ENCODE measurements at regions not wholly inside any gene's neighbourhood (a gene's known extent, or its start where the extent isn't known, plus 50 kb on each side); places are given as distances from the start of the nearest gene placed in this dataset.

DNA sequence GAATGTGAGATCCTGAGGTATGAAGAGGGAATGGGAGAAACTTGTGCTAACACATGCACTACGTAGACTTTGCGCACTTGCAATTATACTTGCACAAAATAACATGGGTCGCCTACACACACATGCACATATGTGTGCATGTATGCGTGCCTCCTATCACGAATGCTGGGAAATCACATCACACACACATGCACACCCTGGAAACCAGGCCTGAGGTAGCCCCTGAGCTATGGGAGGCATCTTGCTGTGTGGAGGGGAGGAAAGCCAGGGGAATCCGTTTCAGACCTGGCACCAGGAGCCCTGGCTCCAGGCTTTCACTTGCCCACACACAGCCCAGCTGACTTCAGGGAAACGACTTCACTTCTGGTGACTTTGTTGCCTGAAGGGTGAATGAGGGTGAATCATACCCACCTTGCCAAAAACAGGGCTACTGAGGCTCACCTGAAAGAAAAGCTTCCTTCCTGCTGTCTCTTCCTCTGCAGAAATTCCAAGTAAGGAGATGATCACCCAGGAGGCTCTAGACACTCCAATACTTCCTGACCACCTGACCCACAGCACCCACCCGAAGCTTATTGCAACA lies 136.0 kb upstream of the NGF start:
- no peak for DNase-seq (ENCODE audit: extremely low read depth, low read depth)
- H3K4me3 ChIP-seq (replicated peaks; ENCODE audit: low read depth, low read length) = no peak overlapping the region
- no peak for TF ChIP-seq CTCF (IDR thresholded peaks at IDR 0.05; ENCODE audit: low read depth, low read length, missing control alignments)

DNA sequence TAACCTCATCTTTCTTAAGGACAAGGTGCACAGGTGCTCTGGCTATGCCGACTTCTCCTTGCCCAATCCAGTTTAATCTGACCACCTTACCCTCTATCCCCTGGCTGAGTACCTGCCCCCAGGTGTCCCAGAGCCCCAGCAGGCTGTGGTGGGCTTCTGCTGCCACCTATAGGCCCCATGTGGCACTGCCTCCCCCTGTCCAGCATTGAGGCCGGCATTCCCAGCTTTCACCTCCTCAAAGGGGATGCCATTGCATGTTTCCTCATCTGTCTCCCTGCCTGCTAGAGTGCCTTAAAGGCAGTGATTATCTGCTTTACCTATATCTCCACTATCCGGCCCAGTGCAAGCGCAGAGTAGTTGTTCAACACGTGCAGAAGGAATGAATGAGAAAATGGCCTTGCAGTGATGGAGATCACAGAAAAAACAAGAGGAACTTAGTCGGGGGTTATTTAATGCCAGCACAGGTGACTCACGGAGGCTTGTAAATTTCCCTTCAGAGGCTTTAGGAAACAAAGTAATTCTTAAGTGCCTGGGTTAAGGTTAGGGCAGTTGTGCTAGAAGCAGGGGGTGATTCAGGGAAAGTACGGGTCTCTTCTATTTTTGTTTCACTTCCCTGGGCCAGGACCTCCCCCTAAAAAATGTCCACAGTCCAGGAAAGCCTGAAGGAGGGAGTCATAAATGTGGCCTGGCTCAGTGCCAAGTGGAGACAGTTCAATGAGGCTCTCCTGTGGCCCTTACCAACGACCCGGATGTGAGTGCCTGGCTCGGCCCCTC lies 131.8 kb upstream of the NGF start:
- H3K4me3 ChIP-seq (replicated peaks; ENCODE audit: low read depth, low read length) = no peak overlapping the region
- DNase-seq (ENCODE audit: extremely low read depth, low read depth) = no peak
- peak; percentile 92 for TF ChIP-seq CTCF (IDR thresholded peaks at IDR 0.05; ENCODE audit: low read depth, low read length, missing control alignments)

GRCh38 chr1:115467790-115468189 lies 129.7 kb upstream of the NGF start:
- TF ChIP-seq CTCF (IDR thresholded peaks at IDR 0.05; ENCODE audit: low read depth, low read length, missing control alignments) = no peak
- no peak for DNase-seq (ENCODE audit: extremely low read depth, low read depth)

GRCh38 chr1:115467196-115467595 lies 129.1 kb upstream of the NGF start:
- no peak overlapping the region for H3K4me3 ChIP-seq (replicated peaks; ENCODE audit: low read depth, low read length)
- TF ChIP-seq CTCF (IDR thresholded peaks at IDR 0.05; ENCODE audit: low read depth, low read length, missing control alignments) = no peak
- no peak for DNase-seq (ENCODE audit: extremely low read depth, low read depth)

More at GRCh38 chr1:115467790-115468189, 129.7 kb upstream of the NGF start:
- H3K4me3 ChIP-seq (replicated peaks; ENCODE audit: low read depth, low read length) = no peak overlapping the region

DNA sequence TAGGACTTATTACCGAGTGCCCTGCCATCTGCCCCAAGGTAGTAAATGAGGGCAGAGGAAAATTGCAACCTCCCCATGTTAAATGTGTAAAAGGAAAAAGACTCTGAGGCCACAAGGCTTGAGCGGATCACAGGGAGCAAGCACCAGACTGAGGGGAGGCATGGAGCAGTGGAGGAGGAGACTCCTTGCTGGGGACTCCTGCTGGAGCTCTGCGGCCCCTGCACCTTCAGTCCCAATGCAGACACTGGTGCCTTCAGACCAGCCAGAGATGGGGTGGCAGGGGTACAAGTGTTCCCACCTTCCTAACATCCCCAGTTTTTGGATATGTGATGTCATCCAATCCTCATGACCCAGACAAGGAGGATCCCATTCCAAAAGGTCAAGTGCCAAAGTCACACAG lies 128.4 kb upstream of the NGF start:
- DNase-seq (ENCODE audit: extremely low read depth, low read depth) = no peak
- TF ChIP-seq CTCF (IDR thresholded peaks at IDR 0.05; ENCODE audit: low read depth, low read length, missing control alignments) = peak; percentile 26
- H3K4me3 ChIP-seq (replicated peaks; ENCODE audit: low read depth, low read length) = no peak overlapping the region

- DNase-seq (ENCODE audit: extremely low read depth, low read depth) = no peak
- no peak overlapping the region for H3K4me3 ChIP-seq (replicated peaks; ENCODE audit: low read depth, low read length)
- TF ChIP-seq CTCF (IDR thresholded peaks at IDR 0.05; ENCODE audit: low read depth, low read length, missing control alignments) = no peak
These were observed 127.8 kb upstream of the NGF start for GRCh38 chr1:115465802-115466363.
